Testis (tissue), 2 donors: ENCODE measurements at regions not wholly inside any gene's neighbourhood (a gene's known extent, or its start where the extent isn't known, plus 50 kb on each side); places are given as distances from the start of the nearest gene placed in this dataset.

ENCODE experiments used
- CTCF ChIP-seq, 3 experiments: fragments of 450-650 bp in 2 of 3; fragments of 200-600 bp in 1 of 3; sonication (generic) in 1 of 3; IDR thresholded peaks; one replicate each; pipeline ENCODE4 v1.5.1; 2016 to 2019; ENCODE audit warnings: antibody characterized with exemption in 3 of 3, mild to moderate bottlenecking in 2 of 3, moderate library complexity in 1 of 3
- POLR2A ChIP-seq: fragments of 450-650 bp; IDR thresholded peaks from one replicate; pipeline ENCODE4 v1.6.1; 2017; ENCODE audit warnings: antibody characterized with exemption, mild to moderate bottlenecking, moderate library complexity

DNA sequence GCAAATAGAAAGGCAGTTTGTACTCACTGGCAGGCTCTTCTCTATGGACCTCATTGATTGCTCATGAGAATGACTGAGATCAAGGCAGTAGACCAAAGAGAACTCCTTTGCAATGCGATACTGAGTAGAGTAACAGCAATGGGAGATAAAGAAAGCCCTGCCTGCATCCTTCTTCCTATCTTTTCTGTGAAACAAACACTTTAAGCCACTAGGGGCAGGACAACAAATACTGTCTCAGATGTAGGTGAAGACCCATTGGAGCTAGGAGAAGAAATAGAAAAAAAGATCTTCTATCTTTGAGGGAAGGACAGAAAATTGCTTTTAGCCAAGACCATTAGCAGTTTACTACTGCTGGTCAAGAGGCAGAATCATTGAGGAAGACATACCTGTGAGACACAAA, 117.6 kb upstream of the IGSF10 start:
- no peak for TF ChIP-seq CTCF (IDR thresholded peaks at IDR 0.05)
- no peak for TF ChIP-seq POLR2A
